ENCODE measurements at regions not wholly inside any gene's neighbourhood (a gene's known extent, or its start where the extent isn't known, plus 50 kb on each side); places are given as distances from the start of the nearest gene placed in this dataset. TPM values are rescaled to one million over a fixed set of nuclear protein-coding genes. Genes with fewer than 3 reads are reported as not detected.

GRCh38 chr9:24608599-24608998 is 62.9 kb upstream of the IZUMO3 start:
- no peak overlapping the region for H3K4ac ChIP-seq (ENCODE audit: low read length)
- H3K9me3 ChIP-seq (replicated peaks in 1 of 2; ENCODE audit: control insufficient read depth in 2 of 2, insufficient read depth in 1 of 2, low read depth in 1 of 2, low read length in 2 of 2): no peaks in the 10 kb centered on the region
- no peaks in the 10 kb centered on the region for H3K27me3 ChIP-seq (ENCODE audit: control insufficient read depth in 3 of 3, insufficient read depth in 3 of 3, low read depth in 1 of 3, low read length in 3 of 3)
- no peak overlapping the region for H2AFZ ChIP-seq (ENCODE audit: low read length)
- no peaks in the 10 kb centered on the region for H3K36me3 ChIP-seq (replicated peaks in 1 of 2; ENCODE audit: control insufficient read depth in 2 of 2, insufficient read depth in 2 of 2, low read length in 2 of 2)
- no peak overlapping the region for H2BK120ac ChIP-seq (ENCODE audit: low read depth, low read length)
- no peaks in the 10 kb centered on the region for H3K79me1 ChIP-seq (ENCODE audit: low read depth, low read length)
- no peak overlapping the region for H4K91ac ChIP-seq (ENCODE audit: low read depth, low read length, poor library complexity)
- H4K8ac ChIP-seq (ENCODE audit: low read depth, low read length): no peak overlapping the region
- no peak overlapping the region for H3K23ac ChIP-seq (ENCODE audit: low read depth, low read length, poor library complexity)
- no peak overlapping the region for H3K4me3 ChIP-seq (ENCODE audit: low read length in 2 of 2)
- WGBS, 2 donors (ENCODE audit: extremely low coverage in 2 of 2, insufficient read length in 2 of 2, insufficient replicate concordance in 1 of 2): no CpG with 5 or more reads among the region's 5 CpGs
- no peak overlapping the region for H2BK5ac ChIP-seq (ENCODE audit: low read length)
- peaks cover 0 to 6% of the 10 kb centered on the region in 2 donors for H3K4me1 ChIP-seq (ENCODE audit: control insufficient read depth in 2 of 2, insufficient read depth in 1 of 2, low read depth in 1 of 2, low read length in 2 of 2)
- H2AK5ac ChIP-seq (ENCODE audit: low read depth, low read length): no peak overlapping the region
- no peak overlapping the region for H3K18ac ChIP-seq (ENCODE audit: low read length)
- H2BK12ac ChIP-seq (ENCODE audit: low read length): no peak overlapping the region
- H3K4me2 ChIP-seq (ENCODE audit: insufficient read depth, low read length, poor library complexity, severe bottlenecking): no peak overlapping the region
- no peak for DNase-seq (ENCODE audit: low spot score)
- H3K9ac ChIP-seq (ENCODE audit: low read depth, low read length, poor library complexity): no peak overlapping the region
- no peak overlapping the region for H3K27ac ChIP-seq (replicated peaks; ENCODE audit: low read length)
- H3K14ac ChIP-seq (ENCODE audit: low read length): no peak overlapping the region
- no peak overlapping the region for H2BK15ac ChIP-seq (ENCODE audit: low read length)

DNA sequence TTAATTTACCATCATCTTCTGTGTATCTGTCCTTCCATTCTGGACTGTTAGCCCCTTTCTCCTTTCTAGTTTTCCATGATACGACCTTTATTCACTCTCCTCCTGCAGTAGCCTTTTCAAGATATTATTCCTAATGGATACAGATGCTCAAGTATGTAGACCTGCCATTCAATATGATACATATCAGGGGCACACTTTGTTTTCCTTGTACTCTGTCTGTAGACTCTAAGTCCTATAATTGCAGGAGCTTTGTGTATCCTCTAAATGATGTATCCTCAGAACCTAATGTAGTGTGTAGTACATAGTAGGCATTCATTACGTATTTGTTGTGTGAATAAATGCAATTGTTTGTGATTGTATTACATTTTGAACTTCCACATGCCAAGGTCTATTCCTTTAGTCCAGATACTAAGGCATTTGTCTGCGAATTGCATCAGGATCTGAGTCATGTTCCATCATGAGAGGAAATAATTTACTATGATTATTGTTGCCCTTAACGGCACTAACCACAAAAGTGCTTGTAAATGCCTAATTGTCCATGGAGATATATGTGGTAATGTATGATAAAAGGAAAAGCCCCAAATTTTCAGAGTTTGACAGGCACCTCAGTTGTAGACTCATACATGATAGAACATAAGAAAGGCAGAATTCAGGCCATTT is 57.1 kb upstream of the IZUMO3 start:
- Histone ChIP-seq H4K91ac (ENCODE audit: low read depth, low read length, poor library complexity) (no peak overlapping the region), H4K8ac (ENCODE audit: low read depth, low read length) (no peak overlapping the region), H3K27me3 (ENCODE audit: control insufficient read depth in 3 of 3, insufficient read depth in 3 of 3, low read depth in 1 of 3, low read length in 3 of 3) (no peaks in the 10 kb centered on the region), H3K4me2 (ENCODE audit: insufficient read depth, low read length, poor library complexity, severe bottlenecking) (no peak overlapping the region), H3K27ac (replicated peaks; ENCODE audit: low read length) (no peak overlapping the region), H2AFZ (ENCODE audit: low read length) (no peak overlapping the region), H3K9me3 (replicated peaks in 1 of 2; ENCODE audit: control insufficient read depth in 2 of 2, insufficient read depth in 1 of 2, low read depth in 1 of 2, low read length in 2 of 2) (no peaks in the 10 kb centered on the region), H2BK5ac (ENCODE audit: low read length) (no peak overlapping the region), H3K18ac (ENCODE audit: low read length) (no peak overlapping the region), H3K9ac (ENCODE audit: low read depth, low read length, poor library complexity) (no peak overlapping the region), H2BK12ac (ENCODE audit: low read length) (no peak overlapping the region), H2BK15ac (ENCODE audit: low read length) (no peak overlapping the region), H2BK120ac (ENCODE audit: low read depth, low read length) (no peak overlapping the region), H3K36me3 (replicated peaks in 1 of 2; ENCODE audit: control insufficient read depth in 2 of 2, insufficient read depth in 2 of 2, low read length in 2 of 2) (no peaks in the 10 kb centered on the region), H3K4ac (ENCODE audit: low read length) (no peak overlapping the region), H3K14ac (ENCODE audit: low read length) (no peak overlapping the region), H3K4me3 (ENCODE audit: low read length in 2 of 2) (no peak overlapping the region), H2AK5ac (ENCODE audit: low read depth, low read length) (no peak overlapping the region), H3K4me1 (ENCODE audit: control insufficient read depth in 2 of 2, insufficient read depth in 1 of 2, low read depth in 1 of 2, low read length in 2 of 2) (peaks cover 0 to 6% of the 10 kb centered on the region in 2 donors), H3K79me1 (ENCODE audit: low read depth, low read length) (no peaks in the 10 kb centered on the region), H3K23ac (ENCODE audit: low read depth, low read length, poor library complexity) (no peak overlapping the region)
- no peak for DNase-seq (ENCODE audit: low spot score)
- WGBS, 2 donors (ENCODE audit: extremely low coverage in 2 of 2, insufficient read length in 2 of 2, insufficient replicate concordance in 1 of 2): no CpG with 5 or more reads among the region's 4 CpGs

Small RNA genes lying in the stretch of these regions (small RNA-seq; reads per million reads assigned to genes)
- not detected for gene RMRPP5 (ENCODE audit: insufficient read depth)
